Neuronal stem cell (in vitro differentiated cells): ENCODE measurements at regions not wholly inside any gene's neighbourhood (a gene's known extent, or its start where the extent isn't known, plus 50 kb on each side); places are given as distances from the start of the nearest gene placed in this dataset.
A peak's percentile ranks its signal among the peaks of the same experiment; 100 is the strongest.
"Not testable (repeated sequence)": the region's sequence is repeated elsewhere in the genome, so short reads cannot be mapped to it uniquely, and the experiment has no call there.

Experiments used
- DNase-seq: peaks from one replicate; pipeline ENCODE4 v3.0.0-alpha.2; 2013; ENCODE audit warnings: low spot score
- H2AFZ ChIP-seq: one replicate; pipeline ENCODE4 v1.6.1; 2013; ENCODE audit warnings: mild to moderate bottlenecking, low read length, inconsistent platforms
- H2AK5ac ChIP-seq: 2 replicates; pipeline ENCODE4 v1.6.1; 2013; ENCODE audit warnings: low read depth, mild to moderate bottlenecking, inconsistent platforms, low read length, moderate library complexity, mixed read lengths
- H2BK120ac ChIP-seq: 2 replicates; pipeline ENCODE4 v1.6.1; 2013; ENCODE audit warnings: low read depth, mild to moderate bottlenecking, inconsistent platforms, low read length, moderate library complexity, mixed read lengths
- H2BK12ac ChIP-seq: one replicate; pipeline ENCODE4 v1.6.1; 2013; ENCODE audit warnings: low read length, inconsistent platforms
- H2BK15ac ChIP-seq: 2 replicates; pipeline ENCODE4 v1.6.1; 2013; ENCODE audit warnings: mild to moderate bottlenecking, low read length, inconsistent platforms, mixed read lengths
- H2BK5ac ChIP-seq: one replicate; pipeline ENCODE4 v1.6.1; 2013; ENCODE audit warnings: inconsistent platforms, mild to moderate bottlenecking, low read length, moderate library complexity
- H3K14ac ChIP-seq: one replicate; pipeline ENCODE4 v1.6.1; 2013; ENCODE audit warnings: low read length, inconsistent platforms
- H3K18ac ChIP-seq: 2 replicates; pipeline ENCODE4 v1.6.1; 2013; ENCODE audit warnings: low read length, inconsistent platforms
- H3K23ac ChIP-seq: 2 replicates; pipeline ENCODE4 v1.6.1; 2013; ENCODE audit warnings: low read depth, mild to moderate bottlenecking, mixed read lengths, low read length, inconsistent platforms; ENCODE audit not compliant: poor library complexity
- H3K27ac ChIP-seq: replicated peaks from 3 replicates; pipeline ENCODE4 v1.5.1; 2013; ENCODE audit warnings: low read length, inconsistent platforms
- H3K27me3 ChIP-seq, 3 experiments: 2 replicates each; pipeline ENCODE4 v1.6.1; 2013; ENCODE audit warnings: low read length in 3 of 3, mild to moderate bottlenecking in 2 of 3, inconsistent platforms in 1 of 3, low read depth in 1 of 3, mixed read lengths in 1 of 3, moderate library complexity in 1 of 3; ENCODE audit not compliant: control insufficient read depth in 3 of 3, insufficient read depth in 3 of 3
- H3K36me3 ChIP-seq, 2 donors: replicated peaks in 1 of 2; 2 replicates each; pipeline ENCODE4 v1.6.1; 2013; ENCODE audit warnings: low read length in 2 of 2; ENCODE audit not compliant: control insufficient read depth in 2 of 2, insufficient read depth in 2 of 2
- H3K4ac ChIP-seq: 2 replicates; pipeline ENCODE4 v1.6.1; 2013; ENCODE audit warnings: inconsistent platforms, mild to moderate bottlenecking, low read length, moderate library complexity
- H3K4me1 ChIP-seq, 2 donors: 1 replicate in 1 of 2; 2 replicates in 1 of 2; pipeline ENCODE4 v1.6.1; 2013; ENCODE audit warnings: low read length in 2 of 2, low read depth in 1 of 2; ENCODE audit not compliant: control insufficient read depth in 2 of 2, insufficient read depth in 1 of 2
- H3K4me2 ChIP-seq: one replicate; pipeline ENCODE4 v1.6.1; 2013; ENCODE audit warnings: mild to moderate bottlenecking, low read length, inconsistent platforms; ENCODE audit not compliant: insufficient read depth, poor library complexity, severe bottlenecking
- H3K4me3 ChIP-seq, 2 donors: 2 replicates each; pipeline ENCODE4 v1.5.1; 2013; ENCODE audit warnings: low read length in 2 of 2, mild to moderate bottlenecking in 2 of 2, inconsistent platforms in 1 of 2, moderate library complexity in 1 of 2
- H3K79me1 ChIP-seq: one replicate; pipeline ENCODE4 v1.6.1; 2013; ENCODE audit warnings: low read depth, mild to moderate bottlenecking, inconsistent platforms, low read length, moderate library complexity
- H3K9ac ChIP-seq: one replicate; pipeline ENCODE4 v1.6.1; 2013; ENCODE audit warnings: mild to moderate bottlenecking, low read depth, low read length, inconsistent platforms; ENCODE audit not compliant: poor library complexity
- H3K9me3 ChIP-seq, 2 donors: replicated peaks in 1 of 2; 2 replicates each; pipeline versions ENCODE3 to v1.6.1; 2013; ENCODE audit warnings: low read length in 2 of 2, mild to moderate bottlenecking in 2 of 2, inconsistent platforms in 1 of 2, low read depth in 1 of 2, mixed read lengths in 1 of 2, moderate library complexity in 1 of 2; ENCODE audit not compliant: control insufficient read depth in 2 of 2, insufficient read depth in 1 of 2
- H4K8ac ChIP-seq: one replicate; pipeline ENCODE4 v1.6.1; 2013; ENCODE audit warnings: low read depth, mild to moderate bottlenecking, inconsistent platforms, low read length, moderate library complexity
- H4K91ac ChIP-seq: one replicate; pipeline ENCODE4 v1.6.1; 2013; ENCODE audit warnings: low read length, low read depth, mild to moderate bottlenecking, inconsistent platforms; ENCODE audit not compliant: poor library complexity
- WGBS, 2 donors: extraction: QIAGEN DNeasy Blood & Tissue Kit; methylation state at CpG; one replicate each; pipeline ENCODE4 v1.1.7; 2013; ENCODE audit warnings: missing lambda C conversion rate in 2 of 2, mixed read lengths in 1 of 2; ENCODE audit not compliant: insufficient read length in 2 of 2, insufficient replicate concordance in 1 of 2; ENCODE audit errors: extremely low coverage in 2 of 2; 5-methylcytosine and 5-hydroxymethylcytosine counted together

DNA sequence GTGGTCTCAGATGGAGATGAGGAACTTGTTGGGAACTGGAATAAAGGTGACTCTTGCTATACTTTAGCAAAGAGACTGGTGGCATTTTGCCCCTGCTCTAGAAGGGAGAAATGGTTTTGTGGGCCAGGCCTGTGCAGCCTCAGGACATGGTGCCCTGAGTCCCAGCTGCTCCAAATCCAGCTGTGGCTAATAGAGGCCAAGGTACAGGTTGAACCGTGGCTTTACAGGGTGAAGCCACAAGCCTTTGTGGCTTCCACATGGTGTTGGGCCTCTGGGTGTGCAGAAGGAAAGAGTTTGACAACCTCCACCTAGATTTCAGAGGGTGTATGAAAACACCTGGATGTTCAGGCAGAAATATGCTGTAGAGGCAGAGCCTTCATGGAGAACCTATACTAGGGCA, 586.0 kb downstream of the FLRT2 start:
- H2BK12ac ChIP-seq = no peak overlapping the region
- no peak overlapping the region for H3K9ac ChIP-seq
- no peaks in the 10 kb centered on the region for H3K79me1 ChIP-seq
- no peak overlapping the region for H3K14ac ChIP-seq
- no peak overlapping the region for H2AFZ ChIP-seq
- no peak overlapping the region for H3K18ac ChIP-seq
- no peak overlapping the region for H4K91ac ChIP-seq
- no peak overlapping the region for H3K4me2 ChIP-seq
- no peak overlapping the region for H2BK5ac ChIP-seq
- H2BK15ac ChIP-seq = no peak overlapping the region
- H2BK120ac ChIP-seq = no peak overlapping the region
- H3K27ac ChIP-seq = no peak overlapping the region
- no peaks in the 10 kb centered on the region for H3K36me3 ChIP-seq
- no peak overlapping the region for H3K23ac ChIP-seq
- no peak for DNase-seq
- no peak overlapping the region for H2AK5ac ChIP-seq
- no peak overlapping the region for H3K4me3 ChIP-seq
- H3K27me3 ChIP-seq = no peaks in the 10 kb centered on the region
- no peaks in the 10 kb centered on the region for H3K9me3 ChIP-seq
- no peak overlapping the region for H3K4ac ChIP-seq
- H3K4me1 ChIP-seq = no peaks in the 10 kb centered on the region
- no peak overlapping the region for H4K8ac ChIP-seq
- whole genome bisulfite sequencing, 2 donors = no CpG with 5 or more reads among the region's 1 CpG

DNA sequence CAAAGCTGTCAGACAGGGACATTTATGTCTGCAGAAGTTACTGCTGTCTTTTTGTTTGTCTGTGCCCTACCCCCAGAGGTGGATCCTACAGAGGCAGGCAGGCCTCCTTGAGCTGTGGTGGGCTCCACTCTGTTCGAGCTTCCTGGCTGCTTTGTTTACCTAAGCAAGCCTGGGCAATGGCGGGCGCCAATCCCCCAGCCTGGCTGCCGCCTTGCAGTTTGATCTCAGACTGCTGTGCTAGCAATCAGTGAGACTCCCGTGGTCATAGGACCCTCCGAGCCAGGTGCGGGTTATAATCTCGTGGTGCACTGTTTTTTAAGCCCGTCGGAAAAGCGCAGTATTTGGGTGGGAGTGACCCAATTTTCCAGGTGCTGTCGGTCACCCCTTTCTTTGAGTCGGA, 580.9 kb downstream of the FLRT2 start:
- not testable (repeated sequence) for H4K8ac ChIP-seq, H2AFZ ChIP-seq, H3K23ac ChIP-seq, DNase-seq, H3K9me3 ChIP-seq, H2AK5ac ChIP-seq, H3K4me2 ChIP-seq, H3K9ac ChIP-seq, H3K4ac ChIP-seq, H3K18ac ChIP-seq, H2BK5ac ChIP-seq, H3K4me1 ChIP-seq, H3K79me1 ChIP-seq, H3K27ac ChIP-seq, H2BK120ac ChIP-seq, H2BK15ac ChIP-seq, H3K27me3 ChIP-seq, H3K4me3 ChIP-seq, H2BK12ac ChIP-seq, H3K36me3 ChIP-seq, H3K14ac ChIP-seq, H4K91ac ChIP-seq
- WGBS, 2 donors = no CpG with 5 or more reads among the region's 13 CpGs

DNA sequence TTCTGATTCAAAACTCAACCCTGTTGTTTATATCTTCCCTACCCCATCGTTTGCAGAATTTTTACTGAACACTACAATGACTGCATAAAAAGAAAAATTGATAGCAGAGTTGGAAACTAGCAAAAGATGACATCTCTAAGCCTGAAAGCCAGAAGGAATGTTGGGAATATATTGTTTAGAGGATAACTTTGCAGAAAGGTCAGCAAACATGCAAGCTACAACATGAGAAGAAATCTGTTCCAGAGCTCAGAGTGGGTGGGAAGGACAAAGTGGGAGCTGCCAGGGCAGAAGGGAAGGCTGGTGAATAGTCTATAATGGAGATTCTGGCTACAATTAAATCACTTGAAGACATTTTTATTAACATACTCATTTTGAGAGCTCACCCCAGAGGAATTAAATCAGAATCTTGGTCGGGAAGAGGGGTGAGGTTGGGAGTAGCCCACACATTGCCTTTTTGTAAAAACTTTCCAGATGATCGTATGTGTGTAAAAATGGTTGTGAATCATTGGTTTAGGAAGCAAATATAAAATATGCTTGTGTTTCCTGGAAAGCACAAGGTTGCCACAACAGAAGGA, 574.8 kb downstream of the FLRT2 start:
- Histone ChIP-seq H3K36me3 (no peaks in the 10 kb centered on the region), H2BK120ac (no peak overlapping the region), H3K23ac (no peak overlapping the region), H3K4me3 (no peak overlapping the region), H4K8ac (no peak overlapping the region), H2BK15ac (no peak overlapping the region), H4K91ac (no peak overlapping the region), H3K27ac (no peak overlapping the region), H3K4me1 (no peaks in the 10 kb centered on the region), H3K4ac (no peak overlapping the region), H3K4me2 (no peak overlapping the region), H3K14ac (no peak overlapping the region), H3K9me3 (no peaks in the 10 kb centered on the region), H3K27me3 (no peaks in the 10 kb centered on the region), H2AK5ac (no peak overlapping the region), H2AFZ (no peak overlapping the region), H3K9ac (no peak overlapping the region), H2BK5ac (no peak overlapping the region), H3K79me1 (no peaks in the 10 kb centered on the region), H2BK12ac (no peak overlapping the region), H3K18ac (no peak overlapping the region)
- no CpG with 5 or more reads among the region's 3 CpGs for WGBS, 2 donors
- no peak for DNase-seq

DNA sequence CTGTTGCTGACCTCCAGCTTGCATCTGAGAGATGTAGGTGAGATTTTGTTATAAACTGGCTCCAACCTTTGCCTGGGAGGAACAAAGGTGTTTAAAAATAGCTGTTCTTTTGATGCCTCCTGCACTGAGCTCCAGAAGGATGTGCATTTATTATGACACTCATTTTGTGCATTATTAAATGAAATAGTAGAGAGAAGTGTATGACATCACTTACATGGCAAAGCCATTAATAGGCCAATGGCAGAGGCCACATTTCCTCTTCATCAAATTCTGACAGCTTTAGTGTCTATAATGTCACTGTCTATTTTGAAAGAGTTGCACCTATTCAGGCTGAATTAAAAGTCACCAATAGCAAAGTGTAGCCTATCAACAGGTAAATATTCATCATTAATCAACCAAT, 564.6 kb downstream of the FLRT2 start:
- H3K27me3 ChIP-seq = no peaks in the 10 kb centered on the region
- no peak overlapping the region for H4K8ac ChIP-seq
- H3K4ac ChIP-seq = no peak overlapping the region
- H3K9me3 ChIP-seq = no peaks in the 10 kb centered on the region
- no peak overlapping the region for H2BK5ac ChIP-seq
- no peak overlapping the region for H3K4me3 ChIP-seq
- H2BK15ac ChIP-seq = no peak overlapping the region
- no peaks in the 10 kb centered on the region for H3K36me3 ChIP-seq
- H2BK120ac ChIP-seq = no peak overlapping the region
- no peak overlapping the region for H2AK5ac ChIP-seq
- H3K79me1 ChIP-seq = no peaks in the 10 kb centered on the region
- no peak overlapping the region for H3K9ac ChIP-seq
- DNase-seq = no peak
- no peak overlapping the region for H2BK12ac ChIP-seq
- H3K27ac ChIP-seq = no peak overlapping the region
- no peak overlapping the region for H3K18ac ChIP-seq
- H3K23ac ChIP-seq = no peak overlapping the region
- H3K14ac ChIP-seq = no peak overlapping the region
- H3K4me1 ChIP-seq = no peaks in the 10 kb centered on the region
- no peak overlapping the region for H4K91ac ChIP-seq
- H3K4me2 ChIP-seq = peak overlapping the region; percentile 14
- no peak overlapping the region for H2AFZ ChIP-seq
